ENCODE measurements at regions not wholly inside any gene's neighbourhood (a gene's known extent, or its start where the extent isn't known, plus 50 kb on each side); places are given as distances from the start of the nearest gene placed in this dataset.

- no peaks in the 10 kb centered on the region for H3K27me3 ChIP-seq (replicated peaks; ENCODE audit: insufficient read depth, low read depth, low read length, poor library complexity)
Observed at GRCh38 chr2:188134241-188134640, 157.4 kb upstream of the GULP1 start.

GRCh38 chr2:188138313-188138712 lies 153.4 kb upstream of the GULP1 start:
- Histone ChIP-seq H3K4me3 (ENCODE audit: low read depth, low read length, poor library complexity, severe bottlenecking) (no peak overlapping the region), H3K4me1 (ENCODE audit: insufficient read depth, low read length, poor library complexity, severe bottlenecking) (no peaks in the 10 kb centered on the region), H3K27me3 (replicated peaks; ENCODE audit: insufficient read depth, low read depth, low read length, poor library complexity) (no peaks in the 10 kb centered on the region), H3K36me3 (ENCODE audit: insufficient read depth, low read length, poor library complexity, severe bottlenecking) (no peaks in the 10 kb centered on the region), H3K9me3 (ENCODE audit: low read depth, low read length, poor library complexity, severe bottlenecking) (no peaks in the 10 kb centered on the region), H3K27ac (ENCODE audit: low read depth, low read length, poor library complexity, severe bottlenecking) (no peak overlapping the region)
- DNase-seq (ENCODE audit: low spot score) = no peak
- no peak for TF ChIP-seq CTCF (conservative IDR thresholded peaks at IDR 0.05; ENCODE audit: low read depth, low read length)
- TF ChIP-seq EZH2 (IDR thresholded peaks at IDR 0.05; ENCODE audit: borderline replicate concordance, low read depth, low read length, poor library complexity, severe bottlenecking) = no peak
- ChIA-PET CTCF (no interaction called here), POLR2A (ENCODE audit: low non-redundant PET) (no interaction called here)
- intact Hi-C loops (cut with micrococcal nuclease; ENCODE audit: unreplicated experiment) = no loop called here
- no TSS peak for BruUV-seq (replicated peaks)

More at GRCh38 chr2:188134241-188134640, 157.4 kb upstream of the GULP1 start:
- Histone ChIP-seq H3K27ac (ENCODE audit: low read depth, low read length, poor library complexity, severe bottlenecking) (no peak overlapping the region), H3K4me1 (ENCODE audit: insufficient read depth, low read length, poor library complexity, severe bottlenecking) (no peaks in the 10 kb centered on the region), H3K4me3 (ENCODE audit: low read depth, low read length, poor library complexity, severe bottlenecking) (no peak overlapping the region), H3K9me3 (ENCODE audit: low read depth, low read length, poor library complexity, severe bottlenecking) (no peaks in the 10 kb centered on the region), H3K36me3 (ENCODE audit: insufficient read depth, low read length, poor library complexity, severe bottlenecking) (no peaks in the 10 kb centered on the region)
- DNase-seq (ENCODE audit: low spot score) = no peak
- intact Hi-C loops (cut with micrococcal nuclease; ENCODE audit: unreplicated experiment) = no loop called here
- ChIA-PET CTCF (no interaction called here), POLR2A (ENCODE audit: low non-redundant PET) (no interaction called here)
- no TSS peak for BruUV-seq (replicated peaks)
- TF ChIP-seq EZH2 (IDR thresholded peaks at IDR 0.05; ENCODE audit: borderline replicate concordance, low read depth, low read length, poor library complexity, severe bottlenecking) (no peak), CTCF (conservative IDR thresholded peaks at IDR 0.05; ENCODE audit: low read depth, low read length) (no peak)

- no peak for DNase-seq (ENCODE audit: low spot score)
- no peaks in the 10 kb centered on the region for H3K36me3 ChIP-seq (ENCODE audit: insufficient read depth, low read length, poor library complexity, severe bottlenecking)
- no peaks in the 10 kb centered on the region for H3K27me3 ChIP-seq (replicated peaks; ENCODE audit: insufficient read depth, low read depth, low read length, poor library complexity)
- TF ChIP-seq EZH2 (IDR thresholded peaks at IDR 0.05; ENCODE audit: borderline replicate concordance, low read depth, low read length, poor library complexity, severe bottlenecking) (no peak), CTCF (conservative IDR thresholded peaks at IDR 0.05; ENCODE audit: low read depth, low read length) (no peak)
- CTCF ChIA-PET = no interaction called here
- H3K9me3 ChIP-seq (ENCODE audit: low read depth, low read length, poor library complexity, severe bottlenecking) = no peaks in the 10 kb centered on the region
- H3K4me1 ChIP-seq (ENCODE audit: insufficient read depth, low read length, poor library complexity, severe bottlenecking) = no peaks in the 10 kb centered on the region
- H3K27ac ChIP-seq (ENCODE audit: low read depth, low read length, poor library complexity, severe bottlenecking) = no peak overlapping the region
- intact Hi-C loops (cut with micrococcal nuclease; ENCODE audit: unreplicated experiment) = no loop called here
- H3K4me3 ChIP-seq (ENCODE audit: low read depth, low read length, poor library complexity, severe bottlenecking) = no peak overlapping the region
- no TSS peak for BruUV-seq (replicated peaks)
- POLR2A ChIA-PET (ENCODE audit: low non-redundant PET) = no interaction called here
Observed at GRCh38 chr2:188142088-188142487, 149.6 kb upstream of the GULP1 start.

All from A673 (cell line).